Thoracic aorta (tissue), 2 donors: ENCODE measurements at regions not wholly inside any gene's neighbourhood (a gene's known extent, or its start where the extent isn't known, plus 50 kb on each side); places are given as distances from the start of the nearest gene placed in this dataset.
"Not testable (repeated sequence)": the region's sequence is repeated elsewhere in the genome, so short reads cannot be mapped to it uniquely, and the experiment has no call there.

Source experiments
- ATAC-seq: fragments of 150-250 bp; one replicate; pipeline ENCODE4 v1.8.0; 2017; ENCODE audit warnings: low read depth; ENCODE audit not compliant: insufficient number of reproducible peaks, low FRiP score
- DNase-seq: peaks from one replicate; pipeline ENCODE4 v3.0.0-alpha.2; 2020; ENCODE audit warnings: low spot score
- H3K27ac ChIP-seq, 2 donors: fragments of 200-600 bp; sonication (generic); 1 replicate in 1 of 2; 2 replicates in 1 of 2; pipeline ENCODE4 v1.5.1; 2016; ENCODE audit warnings: mild to moderate bottlenecking in 2 of 2, moderate library complexity in 2 of 2
- H3K27me3 ChIP-seq: fragments of 200-600 bp; sonication (generic); replicated peaks from 2 replicates; pipeline ENCODE4 v1.6.0; 2016; ENCODE audit warnings: mild to moderate bottlenecking; ENCODE audit not compliant: insufficient read depth
- H3K36me3 ChIP-seq: fragments of 200-600 bp; sonication (generic); one replicate; pipeline ENCODE4 v1.5.1; 2016
- H3K4me1 ChIP-seq, 2 donors: fragments of 200-600 bp; sonication (generic); 1 replicate in 1 of 2; 2 replicates in 1 of 2; pipeline versions ENCODE4 v1.5.1 to v1.6.0; 2016; ENCODE audit warnings: low read depth in 2 of 2, mild to moderate bottlenecking in 1 of 2; ENCODE audit not compliant: control insufficient read depth in 1 of 2
- H3K4me3 ChIP-seq: fragments of 200-600 bp; sonication (generic); 2 replicates; pipeline ENCODE4 v1.5.1; 2016; ENCODE audit warnings: mild to moderate bottlenecking
- H3K9me3 ChIP-seq: fragments of 200-600 bp; sonication (generic); 2 replicates; pipeline ENCODE4 v1.5.1; 2016
- TF ChIP-seq, protein P1 (sequence below): fragments of 200-600 bp; sonication (generic); IDR thresholded peaks from one replicate; pipeline ENCODE4 v1.5.1; 2019; ENCODE audit warnings: antibody characterized with exemption

DNA sequence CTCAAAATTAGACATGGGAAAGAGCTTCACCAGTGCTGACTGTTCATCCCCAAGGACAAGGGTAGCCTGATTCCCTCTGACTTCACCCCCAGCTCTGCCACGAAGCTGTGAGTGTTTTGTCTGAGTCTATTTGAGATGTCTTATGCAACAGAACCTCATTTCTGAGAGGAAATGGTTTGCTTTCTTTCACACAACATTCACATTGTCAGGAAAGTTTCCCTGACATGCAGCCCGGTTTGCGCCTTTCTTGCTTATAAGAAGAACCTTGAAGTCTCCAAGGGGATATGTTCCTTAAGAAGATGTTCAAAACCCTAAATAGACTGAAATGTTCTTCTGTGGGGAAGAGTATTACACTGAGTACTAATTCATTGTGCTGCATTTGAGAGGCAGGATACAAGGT lies 300.5 kb upstream of the CCL2 start:
- TF ChIP-seq, protein P1, sequence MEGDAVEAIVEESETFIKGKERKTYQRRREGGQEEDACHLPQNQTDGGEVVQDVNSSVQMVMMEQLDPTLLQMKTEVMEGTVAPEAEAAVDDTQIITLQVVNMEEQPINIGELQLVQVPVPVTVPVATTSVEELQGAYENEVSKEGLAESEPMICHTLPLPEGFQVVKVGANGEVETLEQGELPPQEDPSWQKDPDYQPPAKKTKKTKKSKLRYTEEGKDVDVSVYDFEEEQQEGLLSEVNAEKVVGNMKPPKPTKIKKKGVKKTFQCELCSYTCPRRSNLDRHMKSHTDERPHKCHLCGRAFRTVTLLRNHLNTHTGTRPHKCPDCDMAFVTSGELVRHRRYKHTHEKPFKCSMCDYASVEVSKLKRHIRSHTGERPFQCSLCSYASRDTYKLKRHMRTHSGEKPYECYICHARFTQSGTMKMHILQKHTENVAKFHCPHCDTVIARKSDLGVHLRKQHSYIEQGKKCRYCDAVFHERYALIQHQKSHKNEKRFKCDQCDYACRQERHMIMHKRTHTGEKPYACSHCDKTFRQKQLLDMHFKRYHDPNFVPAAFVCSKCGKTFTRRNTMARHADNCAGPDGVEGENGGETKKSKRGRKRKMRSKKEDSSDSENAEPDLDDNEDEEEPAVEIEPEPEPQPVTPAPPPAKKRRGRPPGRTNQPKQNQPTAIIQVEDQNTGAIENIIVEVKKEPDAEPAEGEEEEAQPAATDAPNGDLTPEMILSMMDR = no peak
- DNase-seq = no peak
- no peaks in the 10 kb centered on the region for H3K36me3 ChIP-seq
- ATAC-seq = no peak
- H3K4me1 ChIP-seq = no peaks in the 10 kb centered on the region
- H3K4me3 ChIP-seq = no peak overlapping the region
- H3K27me3 ChIP-seq = no peaks in the 10 kb centered on the region
- H3K9me3 ChIP-seq = no peaks in the 10 kb centered on the region
- no peak overlapping the region for H3K27ac ChIP-seq

DNA sequence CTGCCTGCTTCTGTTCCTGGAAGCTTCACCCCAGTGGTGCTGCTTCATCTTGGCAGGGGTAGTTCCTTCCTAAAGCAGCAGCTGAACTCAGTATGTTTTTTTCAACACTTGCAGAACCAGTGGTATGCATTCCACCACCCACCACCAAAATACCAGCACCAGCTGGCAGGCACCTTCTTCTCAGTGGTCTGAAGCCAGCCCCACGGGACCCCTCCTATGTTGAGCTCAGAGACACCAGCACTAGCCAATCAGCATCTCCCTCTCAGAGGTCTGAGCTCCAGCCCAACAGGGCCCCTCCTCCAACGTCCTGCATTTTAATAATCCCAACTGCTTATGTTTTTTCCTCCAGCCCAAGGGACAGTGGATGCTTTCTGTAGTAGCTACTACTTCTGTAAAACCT lies 299.6 kb upstream of the CCL2 start:
- Histone ChIP-seq H3K27ac (no peak overlapping the region), H3K9me3 (no peaks in the 10 kb centered on the region), H3K4me3 (no peak overlapping the region), H3K4me1 (no peaks in the 10 kb centered on the region), H3K27me3 (no peaks in the 10 kb centered on the region), H3K36me3 (no peaks in the 10 kb centered on the region)
- DNase-seq (no peak), ATAC-seq (no peak)
- TF ChIP-seq, protein P1 = no peak

DNA sequence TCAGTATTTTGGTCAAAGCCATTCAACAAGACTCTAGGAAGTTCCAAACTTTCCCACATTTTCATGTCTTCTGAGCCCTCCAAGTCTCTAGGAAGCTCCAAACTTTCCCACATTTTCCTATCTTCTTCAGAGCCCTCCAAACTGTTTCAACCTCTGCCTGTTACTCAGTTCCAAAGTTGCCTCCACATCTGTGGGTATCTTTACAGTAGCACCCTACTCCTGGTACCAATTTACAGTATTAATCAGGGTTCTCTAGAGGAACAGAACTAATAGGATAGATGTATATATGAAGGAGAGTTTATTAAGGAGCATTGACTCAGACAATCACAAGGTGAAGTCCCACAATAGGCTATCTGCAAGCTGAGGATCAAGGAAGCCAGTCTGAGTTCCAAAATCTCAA lies 296.0 kb upstream of the CCL2 start:
- H3K36me3 ChIP-seq, H3K9me3 ChIP-seq, H3K4me3 ChIP-seq, DNase-seq, ATAC-seq, H3K27ac ChIP-seq, H3K4me1 ChIP-seq, H3K27me3 ChIP-seq: not testable (repeated sequence)

DNA sequence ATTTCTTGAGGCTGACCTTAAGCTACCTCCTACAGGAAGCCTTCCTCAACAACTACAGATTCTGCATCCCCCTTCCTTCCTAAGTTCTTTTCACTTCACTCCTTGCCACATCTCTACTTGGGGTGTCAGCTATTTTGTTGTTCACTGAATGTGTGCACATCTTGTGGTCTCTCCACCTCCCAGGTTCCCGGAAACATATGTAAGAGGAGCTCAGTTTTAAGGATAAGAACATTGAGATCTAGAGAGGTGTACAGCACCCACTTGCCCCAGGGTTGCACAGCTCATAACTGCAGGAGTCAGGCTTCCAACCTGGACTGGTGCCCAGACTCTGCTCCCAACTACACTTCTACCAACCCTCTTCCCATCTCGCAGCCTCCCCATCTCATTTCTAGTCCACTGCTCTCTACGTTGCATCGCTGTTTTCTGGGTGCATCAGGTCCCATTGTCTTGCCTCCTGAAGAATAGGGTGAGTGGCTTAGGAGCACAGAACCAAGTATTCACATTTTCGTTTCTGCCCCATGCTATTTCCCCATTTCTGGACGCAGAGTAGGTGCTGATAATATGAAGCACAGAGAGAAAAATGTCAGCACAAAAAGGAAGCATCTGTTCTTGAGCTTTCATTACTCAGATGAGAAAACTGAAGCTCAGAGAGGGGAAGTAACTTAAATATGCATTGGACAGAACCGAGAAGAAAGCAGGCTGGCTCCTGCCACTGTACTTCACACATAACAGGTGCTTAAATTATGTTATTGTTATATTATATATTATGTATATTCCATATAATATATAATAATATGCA lies 292.0 kb upstream of the CCL2 start:
- H3K36me3 ChIP-seq = no peaks in the 10 kb centered on the region
- H3K9me3 ChIP-seq = no peaks in the 10 kb centered on the region
- no peaks in the 10 kb centered on the region for H3K27me3 ChIP-seq
- ATAC-seq = no peak
- H3K4me1 ChIP-seq = no peaks in the 10 kb centered on the region
- DNase-seq = no peak
- TF ChIP-seq, protein P1 = no peak
- no peak overlapping the region for H3K27ac ChIP-seq
- no peak overlapping the region for H3K4me3 ChIP-seq

DNA sequence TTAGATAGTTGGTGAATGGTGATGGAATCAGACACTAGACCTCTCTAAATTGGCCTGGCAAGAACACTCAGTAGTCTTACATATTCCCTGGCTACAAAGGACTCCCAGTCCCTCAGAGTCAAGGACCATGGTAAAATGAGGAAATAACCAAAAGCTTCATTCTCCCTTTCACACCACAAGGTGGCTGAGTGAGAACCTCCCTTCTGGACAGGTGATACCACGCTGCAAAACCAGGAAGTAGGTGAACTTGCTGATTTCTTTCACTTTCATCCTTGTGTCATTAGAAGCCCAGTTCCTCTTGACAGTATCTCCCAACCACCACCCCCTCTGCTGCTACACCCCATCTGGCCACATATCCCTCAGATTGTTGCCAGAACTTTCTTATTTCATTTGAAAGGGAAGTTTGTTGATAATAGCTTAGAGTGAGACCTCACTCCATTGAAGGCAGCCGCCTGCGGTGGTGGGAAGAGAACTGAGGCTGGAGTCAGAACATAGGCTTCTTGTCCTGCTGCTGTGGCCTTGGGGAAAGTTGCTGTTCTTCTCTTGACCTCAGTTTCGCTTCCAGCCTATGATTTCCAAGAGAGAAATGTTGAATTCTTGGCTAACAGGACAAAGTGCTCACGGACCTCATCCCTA lies 290.6 kb upstream of the CCL2 start:
- H3K27me3 ChIP-seq = no peaks in the 10 kb centered on the region
- no peak overlapping the region for H3K27ac ChIP-seq
- H3K36me3 ChIP-seq = no peaks in the 10 kb centered on the region
- H3K9me3 ChIP-seq = no peaks in the 10 kb centered on the region
- H3K4me3 ChIP-seq = no peak overlapping the region
- DNase-seq (no peak), ATAC-seq (no peak)
- no peaks in the 10 kb centered on the region for H3K4me1 ChIP-seq
- TF ChIP-seq, protein P1 = no peak
